ENCODE measurements at regions not wholly inside any gene's neighbourhood (a gene's known extent, or its start where the extent isn't known, plus 50 kb on each side); places are given as distances from the start of the nearest gene placed in this dataset.
"Not testable (repeated sequence)": the region's sequence is repeated elsewhere in the genome, so short reads cannot be mapped to it uniquely, and the experiment has no call there.

- Histone ChIP-seq H3K27me3 (ENCODE audit: insufficient read depth, low read length) (no peaks in the 10 kb centered on the region), H3K79me2 (ENCODE audit: insufficient read depth, low read length) (no peaks in the 10 kb centered on the region), H3K4me2 (ENCODE audit: low read length) (no peak overlapping the region), H3K27ac (ENCODE audit: low read depth, low read length) (no peak overlapping the region), H4K20me1 (ENCODE audit: insufficient read depth, low read length) (no peaks in the 10 kb centered on the region), H2AFZ (ENCODE audit: low read depth, low read length) (no peak overlapping the region), H3K9me3 (ENCODE audit: insufficient read depth, low read depth, low read length) (no peaks in the 10 kb centered on the region), H3K9ac (ENCODE audit: low read length) (no peak overlapping the region), H3K36me3 (ENCODE audit: insufficient read depth, low read length) (no peaks in the 10 kb centered on the region), H3K4me3 (ENCODE audit: insufficient read depth, low read depth, low read length) (no peak overlapping the region), H3K4me1 (ENCODE audit: insufficient read depth, low read length) (peaks cover 9% of the 10 kb centered on the region)
- no peak for TF ChIP-seq CTCF (IDR thresholded peaks at IDR 0.05; ENCODE audit: insufficient read depth, low read depth, low read length)
- no peak for TF ChIP-seq EZH2 (IDR thresholded peaks at IDR 0.05; ENCODE audit: insufficient read depth, low read length)
- peak overlapping the region; percentile 23 for H3K4me3 Mint-ChIP-seq (ENCODE audit: unreplicated experiment)
- H3K36me3 Mint-ChIP-seq (ENCODE audit: low read depth, unreplicated experiment), result no peaks in the 10 kb centered on the region
- FAIRE-seq (no peak), DNase-seq (ENCODE audit: low read depth) (peak; percentile 35)
- H3K27ac Mint-ChIP-seq (ENCODE audit: unreplicated experiment), result no peak overlapping the region
- H3K27me3 Mint-ChIP-seq (ENCODE audit: low read depth, unreplicated experiment), result no peaks in the 10 kb centered on the region
- H3K9me3 Mint-ChIP-seq (ENCODE audit: unreplicated experiment), result no peaks in the 10 kb centered on the region
- peaks cover 17% of the 10 kb centered on the region for H3K4me1 Mint-ChIP-seq (ENCODE audit: low read depth, unreplicated experiment)
These were observed 102.4 kb downstream of the TFAP2A start for GRCh38 chr6:10312445-10312844.

- not testable (repeated sequence) for H3K9me3 Mint-ChIP-seq (ENCODE audit: unreplicated experiment); DNase-seq (ENCODE audit: low read depth); H3K4me3 Mint-ChIP-seq (ENCODE audit: unreplicated experiment); H3K27me3 Mint-ChIP-seq (ENCODE audit: low read depth, unreplicated experiment); H2AFZ ChIP-seq (ENCODE audit: low read depth, low read length); H3K4me3 ChIP-seq (ENCODE audit: insufficient read depth, low read depth, low read length); H3K36me3 Mint-ChIP-seq (ENCODE audit: low read depth, unreplicated experiment); H3K9me3 ChIP-seq (ENCODE audit: insufficient read depth, low read depth, low read length); H3K27ac Mint-ChIP-seq (ENCODE audit: unreplicated experiment); H3K9ac ChIP-seq (ENCODE audit: low read length); H3K27me3 ChIP-seq (ENCODE audit: insufficient read depth, low read length); H3K4me2 ChIP-seq (ENCODE audit: low read length); H3K27ac ChIP-seq (ENCODE audit: low read depth, low read length); FAIRE-seq; H3K79me2 ChIP-seq (ENCODE audit: insufficient read depth, low read length); H3K36me3 ChIP-seq (ENCODE audit: insufficient read depth, low read length); H3K4me1 ChIP-seq (ENCODE audit: insufficient read depth, low read length); H4K20me1 ChIP-seq (ENCODE audit: insufficient read depth, low read length)
- peaks cover 17% of the 10 kb centered on the region for H3K4me1 Mint-ChIP-seq (ENCODE audit: low read depth, unreplicated experiment)
These were observed 103.1 kb downstream of the TFAP2A start for GRCh38 chr6:10311546-10312405.

GRCh38 chr6:10310826-10311225 lies 104.0 kb downstream of the TFAP2A start:
- FAIRE-seq (no peak), DNase-seq (ENCODE audit: low read depth) (no peak)
- H2AFZ ChIP-seq (ENCODE audit: low read depth, low read length), result no peak overlapping the region
- H3K9me3 Mint-ChIP-seq (ENCODE audit: unreplicated experiment), result no peaks in the 10 kb centered on the region
- H3K36me3 ChIP-seq (ENCODE audit: insufficient read depth, low read length), result no peaks in the 10 kb centered on the region
- no peak overlapping the region for H3K27ac Mint-ChIP-seq (ENCODE audit: unreplicated experiment)
- H3K4me3 Mint-ChIP-seq (ENCODE audit: unreplicated experiment), result no peak overlapping the region
- H3K79me2 ChIP-seq (ENCODE audit: insufficient read depth, low read length), result no peaks in the 10 kb centered on the region
- H3K4me2 ChIP-seq (ENCODE audit: low read length), result no peak overlapping the region
- H3K9me3 ChIP-seq (ENCODE audit: insufficient read depth, low read depth, low read length), result no peaks in the 10 kb centered on the region
- no peaks in the 10 kb centered on the region for H3K27me3 ChIP-seq (ENCODE audit: insufficient read depth, low read length)
- H3K9ac ChIP-seq (ENCODE audit: low read length), result no peak overlapping the region
- no peaks in the 10 kb centered on the region for H3K36me3 Mint-ChIP-seq (ENCODE audit: low read depth, unreplicated experiment)
- no peak overlapping the region for H3K4me3 ChIP-seq (ENCODE audit: insufficient read depth, low read depth, low read length)
- TF ChIP-seq CTCF (IDR thresholded peaks at IDR 0.05; ENCODE audit: insufficient read depth, low read depth, low read length) (no peak), EZH2 (IDR thresholded peaks at IDR 0.05; ENCODE audit: insufficient read depth, low read length) (no peak)
- peaks cover 17% of the 10 kb centered on the region for H3K4me1 Mint-ChIP-seq (ENCODE audit: low read depth, unreplicated experiment)
- H3K4me1 ChIP-seq (ENCODE audit: insufficient read depth, low read length), result peaks cover 2% of the 10 kb centered on the region
- no peaks in the 10 kb centered on the region for H4K20me1 ChIP-seq (ENCODE audit: insufficient read depth, low read length)
- H3K27me3 Mint-ChIP-seq (ENCODE audit: low read depth, unreplicated experiment), result no peaks in the 10 kb centered on the region
- H3K27ac ChIP-seq (ENCODE audit: low read depth, low read length), result no peak overlapping the region
